ENCODE measurements at regions not wholly inside any gene's neighbourhood (a gene's known extent, or its start where the extent isn't known, plus 50 kb on each side); places are given as distances from the start of the nearest gene placed in this dataset.

DNA sequence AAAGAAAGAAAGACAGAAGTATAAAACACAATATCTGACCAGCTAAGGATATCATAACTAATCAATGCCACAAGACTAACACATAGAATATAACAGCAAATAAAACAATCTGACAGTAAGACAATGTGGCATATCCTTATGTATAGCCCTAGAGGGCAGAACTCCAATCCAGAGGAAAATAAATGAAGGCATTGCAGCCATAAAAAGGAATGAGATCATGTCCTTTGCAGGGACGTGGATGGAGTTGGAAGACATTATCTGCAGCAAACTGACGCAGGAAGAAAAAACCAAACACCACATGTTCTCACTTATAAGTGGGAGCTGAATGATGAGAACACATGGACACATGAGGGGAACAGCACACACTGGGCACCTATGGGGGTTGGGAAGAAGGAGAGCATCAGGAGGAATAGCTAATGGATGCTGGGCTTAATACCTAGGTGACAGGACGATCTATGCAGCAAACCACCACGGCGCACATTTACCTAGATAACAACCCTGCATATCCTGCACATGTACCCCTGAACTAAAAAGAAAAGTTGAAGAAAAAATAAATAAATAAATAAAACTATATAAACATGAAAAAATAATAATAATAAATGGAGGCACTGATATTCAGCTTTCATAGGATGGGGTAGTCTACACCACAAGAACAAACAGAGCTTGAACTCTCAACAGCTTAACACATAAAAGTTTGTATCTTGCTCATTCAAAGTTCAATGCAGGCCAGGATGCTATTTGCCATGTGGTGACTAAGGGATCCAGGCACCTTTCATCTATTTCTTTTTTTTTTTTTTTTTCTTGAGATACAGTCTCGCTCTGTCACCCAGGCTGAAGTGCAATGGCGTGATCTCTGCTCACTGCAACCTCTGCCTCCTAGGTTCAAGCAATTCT lies 66.1 kb upstream of the KAT6B start:
- Mint-ChIP-seq H3K4me3 (no peak overlapping the region), H3K27ac (peak overlapping the region in 2 of 8 donors; percentile 4 to 50), H3K4me1 (no peaks in the 10 kb centered on the region), H3K27me3 (peaks cover 0 to 4% of the 10 kb centered on the region in 2 donors), H3K9me3 (no peaks in the 10 kb centered on the region), H3K36me3 (no peaks in the 10 kb centered on the region)
- no peaks in the 10 kb centered on the region for H3K9me3 ChIP-seq (ENCODE audit: low read length)
- no peaks in the 10 kb centered on the region for H3K27me3 ChIP-seq (ENCODE audit: insufficient read depth, low read length, poor library complexity, severe bottlenecking)
- H3K36me3 ChIP-seq (ENCODE audit: insufficient read depth, low read length) = no peaks in the 10 kb centered on the region
- H3K4me3 ChIP-seq (ENCODE audit: low read length) = no peak overlapping the region
- POLR2A ChIA-PET = interaction anchor here (0.7 kb wide), 1 partner anchor 260 kb away, joined by 3 read pairs; no protein-coding TSS in a partner anchor
- DNase-seq = no peak
- no peaks in the 10 kb centered on the region for H3K4me1 ChIP-seq (ENCODE audit: insufficient read depth, low read length)
- no peak overlapping the region for H3K27ac ChIP-seq (ENCODE audit: low read depth, low read length)
- CTCF ChIA-PET = no interaction called here

DNA sequence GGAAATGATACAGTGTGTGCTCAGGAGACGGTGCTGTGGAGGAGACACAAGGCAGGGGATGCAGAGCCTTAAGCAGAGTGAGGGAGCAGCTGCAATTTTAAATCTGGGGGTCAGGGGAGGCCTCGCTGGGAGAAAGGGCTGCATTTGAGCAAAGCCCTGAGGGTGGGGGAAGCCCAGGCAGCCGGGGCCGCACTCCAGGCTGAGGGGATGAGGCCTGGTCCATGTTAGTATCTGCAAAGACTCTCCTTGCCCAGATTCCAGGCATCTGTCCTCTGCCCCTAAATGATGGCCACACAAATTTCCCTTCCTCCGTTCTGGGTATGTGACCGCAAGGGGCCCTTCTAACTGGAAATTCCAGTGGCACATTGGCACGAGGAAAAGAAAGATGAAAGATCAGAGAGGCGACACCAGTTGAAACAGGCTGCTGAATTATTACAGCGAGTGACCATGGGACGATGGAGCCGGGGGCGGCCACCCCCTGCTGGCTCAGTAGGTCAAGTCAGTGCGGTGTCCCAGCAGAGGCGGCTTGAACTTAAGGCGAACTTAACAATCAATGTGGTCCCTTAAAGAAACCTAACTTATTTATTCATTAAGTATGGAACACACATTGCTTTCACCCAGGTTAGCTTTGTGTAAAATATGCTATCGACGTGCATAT lies 62.3 kb upstream of the KAT6B start:
- DNase-seq = no peak
- peak overlapping the region in 1 of 8 donors; percentile 68 for H3K27ac Mint-ChIP-seq
- no peak overlapping the region for H3K4me3 Mint-ChIP-seq
- CTCF ChIA-PET = no interaction called here
- peaks cover 0 to 4% of the 10 kb centered on the region in 2 donors for H3K27me3 Mint-ChIP-seq
- Histone ChIP-seq H3K4me1 (ENCODE audit: insufficient read depth, low read length) (no peaks in the 10 kb centered on the region), H3K27ac (ENCODE audit: low read depth, low read length) (no peak overlapping the region), H3K27me3 (ENCODE audit: insufficient read depth, low read length, poor library complexity, severe bottlenecking) (no peaks in the 10 kb centered on the region), H3K9me3 (ENCODE audit: low read length) (no peaks in the 10 kb centered on the region), H3K4me3 (ENCODE audit: low read length) (no peak overlapping the region), H3K36me3 (ENCODE audit: insufficient read depth, low read length) (no peaks in the 10 kb centered on the region)
- H3K36me3 Mint-ChIP-seq = no peaks in the 10 kb centered on the region
- no peaks in the 10 kb centered on the region for H3K9me3 Mint-ChIP-seq
- POLR2A ChIA-PET = no interaction called here
- no peaks in the 10 kb centered on the region for H3K4me1 Mint-ChIP-seq

DNA sequence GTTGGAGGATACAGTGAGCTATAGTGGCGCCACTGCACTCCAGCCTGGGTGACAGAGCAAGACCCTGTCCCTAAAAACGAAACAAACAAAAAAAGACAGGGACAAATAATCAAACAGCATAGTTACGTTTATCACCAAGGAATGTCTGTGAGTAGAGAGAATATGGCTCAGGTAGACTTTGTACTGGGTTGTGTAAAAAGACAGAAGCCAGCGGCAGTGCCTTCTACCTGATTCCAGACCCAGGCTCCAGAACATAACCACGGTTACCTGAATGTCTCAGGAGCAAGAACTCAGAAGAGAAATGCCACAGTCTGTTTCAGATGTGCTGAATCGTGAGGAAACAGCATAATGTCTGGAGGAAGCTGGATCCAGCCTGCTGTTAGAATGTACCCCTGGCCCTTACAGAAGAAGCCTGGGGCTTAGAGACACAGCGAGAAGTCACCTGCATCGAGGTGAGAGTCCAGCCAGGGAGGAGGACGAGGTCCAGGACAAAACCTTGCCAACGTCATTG lies 60.9 kb upstream of the KAT6B start:
- Histone ChIP-seq H3K27me3 (ENCODE audit: insufficient read depth, low read length, poor library complexity, severe bottlenecking) (no peaks in the 10 kb centered on the region), H3K9me3 (ENCODE audit: low read length) (no peaks in the 10 kb centered on the region), H3K27ac (ENCODE audit: low read depth, low read length) (no peak overlapping the region), H3K4me3 (ENCODE audit: low read length) (no peak overlapping the region), H3K4me1 (ENCODE audit: insufficient read depth, low read length) (no peaks in the 10 kb centered on the region), H3K36me3 (ENCODE audit: insufficient read depth, low read length) (no peaks in the 10 kb centered on the region)
- H3K4me1 Mint-ChIP-seq = no peaks in the 10 kb centered on the region
- no peaks in the 10 kb centered on the region for H3K9me3 Mint-ChIP-seq
- CTCF ChIA-PET = no interaction called here
- peak overlapping the region in 1 of 8 donors; percentile 46 for H3K27ac Mint-ChIP-seq
- H3K4me3 Mint-ChIP-seq = no peak overlapping the region
- no peak for DNase-seq
- H3K27me3 Mint-ChIP-seq = peaks cover 0 to 1% of the 10 kb centered on the region in 2 donors
- POLR2A ChIA-PET = no interaction called here
- H3K36me3 Mint-ChIP-seq = no peaks in the 10 kb centered on the region

DNA sequence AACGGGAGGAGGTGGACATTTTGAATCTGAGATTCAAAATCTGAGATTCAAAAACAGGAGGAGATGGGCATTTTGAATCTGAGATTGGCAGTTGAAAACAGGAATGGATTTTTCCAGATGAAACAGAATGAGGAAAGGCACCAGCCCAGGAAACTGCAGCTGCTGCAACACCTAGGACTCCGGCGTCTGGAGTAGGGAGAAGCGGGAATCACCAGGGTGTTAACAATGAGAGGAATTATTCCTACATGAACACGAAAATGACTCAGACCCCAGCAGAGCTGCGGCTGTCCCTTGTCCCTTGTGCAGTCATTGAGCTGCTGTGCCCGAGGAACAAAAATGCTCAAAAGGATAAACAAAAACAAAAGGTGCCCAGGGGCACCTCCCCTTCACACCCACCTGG lies 59.9 kb upstream of the KAT6B start:
- H3K36me3 ChIP-seq (ENCODE audit: insufficient read depth, low read length) = no peaks in the 10 kb centered on the region
- H3K4me3 ChIP-seq (ENCODE audit: low read length) = no peak overlapping the region
- Mint-ChIP-seq H3K4me3 (no peak overlapping the region), H3K27me3 (peaks cover 0 to under 1% of the 10 kb centered on the region in 2 donors), H3K9me3 (no peaks in the 10 kb centered on the region), H3K27ac (no peak overlapping the region), H3K4me1 (no peaks in the 10 kb centered on the region), H3K36me3 (no peaks in the 10 kb centered on the region)
- no peaks in the 10 kb centered on the region for H3K9me3 ChIP-seq (ENCODE audit: low read length)
- no peak overlapping the region for H3K27ac ChIP-seq (ENCODE audit: low read depth, low read length)
- H3K4me1 ChIP-seq (ENCODE audit: insufficient read depth, low read length) = no peaks in the 10 kb centered on the region
- H3K27me3 ChIP-seq (ENCODE audit: insufficient read depth, low read length, poor library complexity, severe bottlenecking) = no peaks in the 10 kb centered on the region
- DNase-seq = no peak
- POLR2A ChIA-PET = no interaction called here
- CTCF ChIA-PET = no interaction called here

DNA sequence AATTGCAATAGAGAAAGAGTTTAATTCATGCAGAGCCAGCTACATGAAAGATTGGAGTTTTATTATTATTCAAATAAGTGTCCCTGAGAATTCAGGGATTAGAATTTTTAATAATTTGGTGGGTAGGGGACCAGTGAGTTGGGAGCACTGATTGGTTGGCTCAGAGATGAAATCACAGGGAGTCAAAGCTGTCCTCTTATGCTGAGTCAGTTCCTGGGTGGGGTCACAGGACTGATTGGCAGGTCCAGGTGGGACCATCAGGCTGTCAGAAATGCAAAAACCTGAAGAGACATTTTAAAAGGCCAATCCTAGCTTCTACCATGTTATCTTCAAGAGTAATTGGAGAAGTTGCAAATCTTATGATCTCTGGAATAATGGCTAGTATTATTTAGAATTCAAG lies 56.0 kb upstream of the KAT6B start:
- peaks cover 0 to 2% (median 0%) of the 10 kb centered on the region in 5 donors for H3K9me3 Mint-ChIP-seq
- DNase-seq = no peak
- Histone ChIP-seq H3K27ac (ENCODE audit: low read depth, low read length) (no peak overlapping the region), H3K36me3 (ENCODE audit: insufficient read depth, low read length) (no peaks in the 10 kb centered on the region), H3K27me3 (ENCODE audit: insufficient read depth, low read length, poor library complexity, severe bottlenecking) (no peaks in the 10 kb centered on the region), H3K9me3 (ENCODE audit: low read length) (no peaks in the 10 kb centered on the region), H3K4me3 (ENCODE audit: low read length) (no peak overlapping the region), H3K4me1 (ENCODE audit: insufficient read depth, low read length) (no peaks in the 10 kb centered on the region)
- no peaks in the 10 kb centered on the region for H3K4me1 Mint-ChIP-seq
- H3K4me3 Mint-ChIP-seq = no peak overlapping the region
- no peaks in the 10 kb centered on the region for H3K36me3 Mint-ChIP-seq
- H3K27ac Mint-ChIP-seq = no peak overlapping the region
- H3K27me3 Mint-ChIP-seq = no peaks in the 10 kb centered on the region
- POLR2A ChIA-PET = no interaction called here
- CTCF ChIA-PET = no interaction called here

DNA sequence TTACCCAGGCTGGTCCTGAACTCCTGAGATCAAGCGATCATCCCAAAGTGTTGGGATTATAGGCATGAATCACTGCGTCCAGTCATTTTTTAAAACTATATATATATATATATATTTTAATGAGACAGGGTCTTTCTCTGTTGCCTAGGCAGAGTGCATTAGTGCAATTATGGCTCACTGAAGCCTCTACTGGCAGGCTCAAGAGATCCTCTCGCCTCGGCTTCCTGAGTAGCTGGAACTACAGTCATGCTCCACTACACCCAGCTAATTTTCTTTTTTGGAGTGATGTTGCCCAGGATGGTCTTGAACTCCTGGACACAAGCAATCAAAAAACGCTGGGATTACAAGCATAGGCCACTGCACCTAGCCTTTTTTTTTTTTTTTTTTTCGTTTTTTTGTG lies 55.3 kb upstream of the KAT6B start:
- CTCF ChIA-PET = no interaction called here
- no peaks in the 10 kb centered on the region for H3K4me1 ChIP-seq (ENCODE audit: insufficient read depth, low read length)
- POLR2A ChIA-PET = no interaction called here

DNA sequence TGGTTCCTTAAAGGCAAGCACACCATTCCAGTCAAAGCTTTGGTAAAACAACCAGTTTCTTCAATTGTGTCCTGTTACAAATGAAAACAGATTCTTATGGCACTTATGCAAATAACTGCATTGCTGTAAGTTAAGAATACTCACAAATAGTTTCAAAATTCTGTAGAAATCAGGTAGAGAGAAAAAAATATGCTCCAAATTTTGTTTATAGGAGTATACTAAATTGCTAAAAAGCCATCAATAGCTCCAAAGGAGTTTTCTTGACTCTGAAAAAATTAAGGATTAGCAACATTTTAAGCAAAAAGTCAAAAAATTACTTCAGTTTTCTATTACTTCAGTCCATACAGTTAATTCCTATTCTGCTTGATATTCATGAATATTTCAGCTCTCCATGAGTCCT lies 51.3 kb upstream of the KAT6B start:
- H3K27me3 ChIP-seq (ENCODE audit: insufficient read depth, low read length, poor library complexity, severe bottlenecking) = no peaks in the 10 kb centered on the region
- DNase-seq = no peak
- Mint-ChIP-seq H3K27ac (no peak overlapping the region), H3K36me3 (peaks cover 0 to 5% (median 0%) of the 10 kb centered on the region in 3 donors), H3K27me3 (peaks cover 1 to 8% of the 10 kb centered on the region in 2 donors), H3K9me3 (peaks cover 0 to 6% (median 2%) of the 10 kb centered on the region in 5 donors), H3K4me1 (no peaks in the 10 kb centered on the region), H3K4me3 (no peak overlapping the region)
- ChIA-PET CTCF (no interaction called here), POLR2A (no interaction called here)
- H3K4me1 ChIP-seq (ENCODE audit: insufficient read depth, low read length) = no peaks in the 10 kb centered on the region
- no peaks in the 10 kb centered on the region for H3K9me3 ChIP-seq (ENCODE audit: low read length)
- H3K27ac ChIP-seq (ENCODE audit: low read depth, low read length) = no peak overlapping the region
- H3K36me3 ChIP-seq (ENCODE audit: insufficient read depth, low read length) = no peaks in the 10 kb centered on the region
- H3K4me3 ChIP-seq (ENCODE audit: low read length) = no peak overlapping the region

More for the DNA sequence above, 55.3 kb upstream of the KAT6B start:
- Mint-ChIP-seq H3K27ac (no peak overlapping the region), H3K4me3 (no peak overlapping the region), H3K27me3 (no peaks in the 10 kb centered on the region), H3K36me3 (no peaks in the 10 kb centered on the region), H3K4me1 (no peaks in the 10 kb centered on the region), H3K9me3 (peaks cover 0 to 6% (median 2%) of the 10 kb centered on the region in 5 donors)
- no peaks in the 10 kb centered on the region for H3K9me3 ChIP-seq (ENCODE audit: low read length)
- H3K36me3 ChIP-seq (ENCODE audit: insufficient read depth, low read length) = no peaks in the 10 kb centered on the region
- DNase-seq = no peak
- no peak overlapping the region for H3K27ac ChIP-seq (ENCODE audit: low read depth, low read length)
- no peak overlapping the region for H3K4me3 ChIP-seq (ENCODE audit: low read length)
- no peaks in the 10 kb centered on the region for H3K27me3 ChIP-seq (ENCODE audit: insufficient read depth, low read length, poor library complexity, severe bottlenecking)
